ENCODE measurements at regions not wholly inside any gene's neighbourhood (a gene's known extent, or its start where the extent isn't known, plus 50 kb on each side); places are given as distances from the start of the nearest gene placed in this dataset.
"Not testable (repeated sequence)": the region's sequence is repeated elsewhere in the genome, so short reads cannot be mapped to it uniquely, and the experiment has no call there.

DNA sequence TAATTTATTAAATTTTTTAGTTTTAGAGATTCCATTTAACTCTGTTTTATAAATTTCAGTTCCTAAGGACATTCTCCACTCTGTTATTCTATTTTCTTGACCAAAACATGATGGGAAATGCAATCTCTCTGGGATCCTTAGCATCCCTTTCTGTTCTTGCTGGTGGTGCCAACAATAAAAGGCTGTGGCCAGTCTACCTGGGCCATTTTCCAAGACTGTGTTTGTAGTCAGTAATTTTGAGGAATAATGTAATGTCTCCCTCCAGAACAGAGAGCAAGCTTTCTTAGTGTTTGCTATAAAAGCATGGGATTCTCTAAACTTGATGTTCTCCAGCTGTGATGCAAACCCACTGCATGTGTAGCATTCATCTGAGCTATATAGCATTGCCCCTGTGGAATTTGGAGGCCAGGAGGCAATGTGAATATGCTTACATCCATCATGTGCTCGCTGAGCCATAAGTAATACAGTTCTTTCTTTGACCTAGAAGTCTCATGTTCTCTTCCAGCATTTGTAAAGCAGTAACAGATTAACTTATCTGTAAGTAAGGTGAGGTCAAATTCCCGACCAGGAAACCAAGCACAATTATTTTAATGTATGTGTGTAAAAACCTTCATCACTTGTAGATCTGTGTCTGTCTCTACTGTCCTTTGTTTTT is 211.5 kb upstream of the TAS2R1 start:
- no peak for DNase-seq

DNA sequence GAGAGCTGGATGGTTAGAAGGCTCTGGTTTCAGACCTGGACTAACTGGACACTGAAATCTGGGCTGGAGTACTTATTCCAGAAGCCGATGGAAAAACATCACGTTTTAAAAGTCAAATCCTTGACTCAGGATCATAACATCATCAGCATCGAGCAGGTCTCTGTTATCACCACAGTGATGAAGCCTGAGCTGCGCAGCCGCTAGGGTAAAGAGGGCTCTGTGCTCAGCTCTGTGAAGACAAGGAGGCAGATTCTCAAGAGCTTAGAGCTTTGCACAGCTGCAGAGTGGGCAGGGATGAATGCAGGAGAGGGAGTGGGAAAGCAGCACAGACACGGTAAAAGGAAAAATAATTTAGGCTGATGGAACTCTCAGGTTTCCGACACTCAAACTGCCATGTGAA is 208.8 kb upstream of the TAS2R1 start:
- DNase-seq = no peak

DNA sequence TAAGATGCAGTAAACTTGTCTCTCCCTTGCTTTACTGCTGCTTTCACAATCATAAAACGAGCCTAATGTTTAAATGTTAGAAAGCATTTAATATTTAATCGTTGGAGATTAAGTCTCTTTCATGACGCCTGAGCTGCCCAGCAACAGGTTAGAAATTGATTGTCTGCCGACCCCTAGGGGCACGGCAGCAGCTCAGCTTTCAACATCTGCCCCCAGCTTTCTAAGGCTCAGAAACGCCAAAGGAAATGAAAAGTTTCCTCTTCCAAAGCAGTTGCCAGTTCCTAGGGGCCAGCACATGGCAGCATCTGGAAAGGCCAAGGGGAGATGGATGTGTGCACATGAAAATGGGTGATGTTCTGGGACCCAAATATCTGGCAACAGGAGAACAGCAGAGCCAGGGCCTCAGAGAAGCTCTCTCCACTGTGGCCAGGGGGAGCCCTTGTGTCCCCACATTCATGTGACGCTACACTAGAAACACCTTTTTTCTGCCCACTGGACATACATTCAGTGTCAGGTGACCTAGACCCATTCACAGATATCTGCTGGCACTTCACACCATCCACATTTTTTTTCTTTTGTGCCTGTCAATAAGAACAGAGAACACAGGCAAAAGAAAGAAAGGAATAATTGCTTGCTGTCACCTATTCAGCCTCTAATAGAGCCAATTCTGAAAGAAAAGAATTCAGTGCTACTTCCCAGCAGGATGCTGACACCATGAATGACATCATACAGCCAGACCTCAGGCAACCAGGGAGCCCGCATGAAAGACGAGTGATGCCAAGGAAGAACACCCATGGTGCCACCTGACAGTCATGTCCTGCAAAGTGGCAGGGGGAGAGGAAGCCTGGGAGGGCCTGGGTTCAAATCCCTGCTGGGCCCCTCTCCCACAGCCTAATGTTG is 205.0 kb upstream of the TAS2R1 start:
- DNase-seq = no peak

DNA sequence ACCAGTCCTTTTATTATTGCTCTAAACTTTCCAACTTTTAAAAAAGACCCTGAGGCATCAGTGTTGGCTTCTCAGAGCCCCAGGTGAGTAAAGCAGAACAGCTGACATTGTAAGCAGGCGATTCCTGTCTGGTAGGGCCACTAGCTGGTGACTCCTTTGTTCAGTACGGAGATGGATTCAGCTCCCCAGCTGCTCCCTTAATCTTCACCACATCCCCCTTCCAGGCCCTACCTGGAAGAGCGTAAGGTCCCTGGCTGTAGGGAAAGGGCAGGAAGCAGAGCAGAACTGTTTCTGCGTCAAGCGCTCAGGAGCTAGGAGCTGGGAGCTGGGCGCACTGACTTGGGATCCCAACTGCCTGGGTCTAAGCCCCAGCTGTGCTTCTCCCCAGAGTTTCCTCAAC is 203.7 kb upstream of the TAS2R1 start:
- no peak for DNase-seq

DNA sequence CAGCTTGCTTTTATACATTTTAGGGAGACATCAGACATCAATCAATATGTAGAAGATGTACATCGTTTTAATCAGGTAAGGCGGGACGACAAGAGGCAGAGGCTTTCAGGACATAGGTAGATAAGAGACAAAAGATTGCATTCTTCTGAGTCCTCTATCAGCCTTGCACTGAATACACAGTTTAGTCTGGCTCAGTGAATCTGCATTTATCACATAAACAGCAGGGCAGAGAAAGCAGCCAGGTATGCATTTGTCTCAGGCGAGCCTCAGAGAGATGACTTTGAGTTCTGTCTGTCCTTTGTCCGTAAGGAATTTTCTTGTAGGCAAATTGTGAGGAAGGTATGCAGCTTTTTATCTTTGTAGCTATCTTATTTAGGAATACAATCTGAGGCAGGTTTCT is 202.8 kb upstream of the TAS2R1 start:
- DNase-seq = no peak

DNA sequence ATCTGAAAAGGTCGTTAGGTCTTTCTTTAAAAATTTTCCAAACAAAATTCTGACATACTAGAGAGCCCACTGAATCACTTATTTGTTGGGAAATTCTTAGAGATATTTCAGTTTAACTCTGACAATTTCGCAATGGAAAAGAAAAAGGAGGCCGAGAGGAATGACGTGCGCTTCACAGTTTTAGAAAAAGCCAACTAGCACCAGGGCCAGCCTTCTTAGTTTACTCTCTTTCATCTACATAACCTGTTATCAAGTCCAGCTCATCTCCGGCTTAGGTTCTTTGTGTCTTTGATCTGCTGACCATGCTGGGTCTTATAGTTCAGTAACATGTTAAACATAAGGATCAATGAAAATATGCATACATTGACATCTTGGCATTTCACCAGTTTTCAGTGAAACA is 201.7 kb upstream of the TAS2R1 start:
- DNase-seq = no peak

DNA sequence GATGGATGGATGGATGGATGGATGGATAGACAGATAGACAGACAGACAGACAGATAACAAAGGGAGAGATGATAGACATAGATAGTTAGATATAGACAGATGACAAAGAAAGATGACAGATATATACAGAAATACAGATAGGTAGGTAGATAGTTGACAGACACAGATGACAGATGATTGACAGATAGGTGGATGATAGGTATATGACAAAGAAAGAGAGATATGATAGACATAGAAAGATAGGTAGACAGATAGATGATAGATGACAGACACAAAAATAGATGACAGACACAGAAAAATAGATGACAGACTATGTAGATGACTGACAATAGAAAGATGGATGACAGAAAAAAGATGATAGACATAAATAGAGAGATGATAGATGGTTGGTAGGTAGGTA is 200.0 kb upstream of the TAS2R1 start:
- no peak for DNase-seq

DNA sequence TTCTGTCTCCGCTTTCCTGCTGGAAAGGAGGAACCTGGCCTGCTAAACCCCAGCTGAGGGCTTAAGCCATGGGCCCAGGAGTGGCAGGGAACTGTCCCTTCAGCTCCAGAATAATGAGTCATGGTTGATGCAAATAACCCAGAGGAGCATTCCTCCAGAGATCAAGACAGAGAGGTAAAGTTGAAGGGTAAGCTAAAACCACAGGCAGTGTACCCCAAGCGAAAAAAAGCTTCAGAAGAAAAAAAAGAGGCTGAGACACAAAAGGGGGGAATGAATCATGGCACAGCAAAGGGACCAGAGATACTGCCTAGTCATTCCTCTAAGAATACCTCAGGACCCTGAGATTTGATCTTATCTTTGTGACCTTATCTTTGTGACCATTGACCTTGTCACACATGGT is 199.5 kb upstream of the TAS2R1 start:
- no peak for DNase-seq

DNA sequence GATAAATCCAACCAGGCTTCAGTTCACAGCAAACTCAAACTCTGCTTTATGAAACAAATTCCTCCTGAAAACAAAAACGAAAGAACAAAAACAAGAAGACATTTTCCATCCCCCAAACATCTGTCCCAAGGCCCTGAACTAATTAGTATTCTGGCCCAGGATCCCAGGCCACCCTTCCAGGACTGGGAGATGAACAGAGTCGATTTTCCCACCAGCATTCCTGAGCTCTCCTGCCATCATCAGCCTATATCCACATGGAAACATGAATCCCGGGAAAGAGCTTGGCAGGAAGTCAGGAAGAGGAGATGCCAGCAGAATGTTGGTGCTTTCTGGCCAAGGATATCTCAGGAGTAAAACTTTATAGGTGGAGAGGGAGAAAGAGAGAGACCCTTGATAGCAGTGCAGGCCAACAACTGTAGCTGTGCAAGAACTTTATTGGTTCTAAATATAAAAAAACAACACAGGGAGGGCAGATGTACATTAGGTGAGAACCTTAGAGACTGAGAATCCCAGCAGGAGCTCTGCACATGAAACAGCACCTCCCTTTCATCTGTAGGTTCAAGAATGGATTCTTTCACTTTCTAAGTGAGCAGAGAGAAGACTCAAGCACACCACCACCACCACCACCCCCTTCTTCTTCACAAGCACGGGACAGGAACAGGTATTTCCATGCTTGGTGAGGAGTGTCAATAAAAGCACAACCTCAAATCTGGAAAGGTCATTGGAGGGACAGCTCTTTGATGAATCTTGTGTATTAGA is 190.7 kb upstream of the TAS2R1 start:
- no peak for DNase-seq

DNA sequence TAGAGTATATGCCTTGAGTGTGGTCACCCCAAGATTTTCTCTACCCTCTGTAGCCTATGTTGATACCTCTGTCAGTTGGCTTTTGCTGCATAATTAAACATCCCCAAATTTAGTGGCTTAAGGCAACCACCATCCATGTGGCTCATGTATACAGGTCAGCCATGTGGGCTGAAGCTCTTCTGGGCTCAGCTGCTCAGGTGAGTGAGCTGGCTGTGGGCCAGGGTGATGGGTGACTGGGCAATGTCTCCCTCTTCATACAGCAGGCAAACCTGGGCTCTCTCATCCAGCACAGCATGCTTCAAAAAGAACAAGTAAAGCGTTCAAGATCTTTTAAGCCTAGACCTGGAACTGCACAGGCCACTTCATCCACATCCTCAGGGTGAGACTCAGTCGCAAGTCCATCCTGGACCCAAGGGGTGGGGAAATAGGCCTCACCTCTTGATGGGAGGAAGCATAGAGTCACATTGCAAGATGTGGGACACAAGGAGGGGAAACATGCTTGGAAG is 188.2 kb upstream of the TAS2R1 start:
- DNase-seq = no peak

DNA sequence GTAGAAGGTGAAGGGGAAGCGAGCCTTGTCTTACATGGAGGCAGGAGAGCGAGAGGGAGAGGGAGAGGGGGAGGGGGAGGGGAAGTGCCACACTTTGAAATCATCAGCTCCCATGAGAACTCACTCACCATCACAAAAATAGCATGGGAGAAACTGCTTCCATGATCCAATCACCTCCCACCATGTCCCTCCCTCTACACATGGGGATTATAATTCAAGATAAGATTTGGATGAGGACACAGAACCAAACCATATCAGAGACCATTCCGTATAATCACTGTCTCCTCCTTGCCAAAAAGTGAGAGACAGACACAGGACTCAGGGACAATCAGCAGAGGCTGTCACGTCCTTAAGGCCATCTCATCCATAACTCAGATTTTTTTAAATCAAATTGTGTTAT is 187.7 kb upstream of the TAS2R1 start:
- no peak for DNase-seq

DNA sequence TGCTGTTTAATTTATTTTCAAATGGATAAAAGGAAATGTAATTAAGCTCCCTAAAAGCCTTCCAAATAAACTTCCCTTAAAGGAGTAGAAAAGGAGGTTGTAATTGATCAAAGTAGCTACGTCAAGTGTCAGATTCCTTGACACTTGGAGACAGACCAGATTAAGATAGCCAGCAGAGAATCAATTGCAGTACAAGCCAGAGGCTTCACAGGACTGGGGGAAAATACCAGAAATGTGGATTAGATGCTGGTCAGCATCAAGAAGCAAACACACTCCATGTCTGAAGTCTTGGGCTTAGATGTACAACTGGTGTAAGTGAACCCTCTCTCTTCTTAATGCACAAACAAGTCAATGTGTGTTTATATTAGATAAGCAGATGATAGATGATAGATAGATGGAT is 184.9 kb upstream of the TAS2R1 start:
- no peak for DNase-seq

DNA sequence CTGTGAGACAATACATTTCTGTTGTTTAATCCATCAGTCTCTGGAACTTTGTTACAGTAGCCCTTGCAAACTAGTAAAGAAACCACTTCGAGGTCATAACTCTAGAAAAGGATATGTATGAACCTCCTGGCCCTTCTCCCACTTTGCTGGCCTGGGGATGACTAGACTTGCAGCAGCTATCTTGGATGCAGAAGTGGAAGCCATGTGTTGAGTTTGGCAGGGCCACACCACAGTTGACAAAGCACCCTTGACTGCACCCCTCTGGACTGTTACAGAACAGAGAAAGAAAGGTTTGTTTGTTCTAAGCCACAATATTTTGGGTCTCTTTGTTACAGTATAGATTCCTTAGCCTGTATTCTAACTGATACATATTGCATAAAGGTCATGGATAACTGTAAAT is 183.2 kb upstream of the TAS2R1 start:
- no peak for DNase-seq

DNA sequence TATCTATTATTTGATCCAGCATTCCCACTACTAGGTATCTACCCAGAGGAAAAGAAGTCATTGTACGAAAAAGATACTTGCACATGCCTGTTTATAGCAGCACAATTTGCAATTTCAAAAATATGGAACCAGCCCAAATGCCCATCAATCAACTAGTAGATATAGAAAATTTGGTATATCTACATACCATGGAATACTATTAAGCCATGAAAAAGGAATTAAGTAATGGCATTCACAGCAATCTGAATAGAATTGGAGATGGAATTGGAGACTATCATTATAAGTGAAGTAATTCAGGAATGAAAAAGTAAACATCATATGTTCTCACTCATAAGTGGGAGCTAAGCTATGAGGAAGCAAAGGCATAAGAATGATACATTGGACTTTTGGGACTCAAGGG is 177.2 kb upstream of the TAS2R1 start:
- not testable (repeated sequence) for DNase-seq

DNA sequence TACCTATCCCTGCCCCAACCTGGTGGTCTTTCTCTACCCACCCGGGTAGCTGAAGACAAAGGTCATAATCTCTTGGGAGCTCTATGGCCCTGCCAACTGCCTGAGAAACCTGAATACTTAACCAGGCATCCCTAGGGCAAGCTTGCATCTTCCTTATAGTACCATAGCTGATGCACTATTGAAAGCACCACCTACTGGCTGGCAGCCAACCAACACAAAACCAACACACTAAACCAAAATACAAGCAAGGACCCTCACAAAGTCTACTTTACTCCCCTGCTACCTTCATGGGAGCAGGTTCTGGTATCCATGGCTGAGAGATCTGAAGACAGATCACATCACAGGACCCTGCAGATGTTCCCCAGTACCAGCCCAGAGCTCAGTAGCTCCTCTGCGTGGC is 171.8 kb upstream of the TAS2R1 start:
- no peak for DNase-seq

DNA sequence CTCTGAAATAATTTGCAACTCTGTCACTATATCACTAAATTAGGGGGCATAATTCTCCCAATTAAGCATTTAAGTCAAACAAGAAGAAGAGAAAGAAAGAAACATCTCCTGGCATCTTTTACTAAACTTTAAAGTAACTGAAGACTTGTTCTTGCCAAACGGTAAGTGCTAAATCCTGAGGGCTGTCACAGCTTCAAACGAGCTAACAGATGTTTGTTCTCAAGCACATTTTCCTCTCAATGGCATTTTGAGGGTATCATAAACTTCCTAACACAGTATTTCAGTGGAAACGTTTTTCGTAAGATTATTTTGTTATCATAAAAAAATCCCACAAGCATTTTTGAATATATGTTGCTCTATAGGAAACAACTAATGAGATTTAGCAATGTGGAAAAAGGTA is 169.5 kb upstream of the TAS2R1 start:
- DNase-seq = no peak

DNA sequence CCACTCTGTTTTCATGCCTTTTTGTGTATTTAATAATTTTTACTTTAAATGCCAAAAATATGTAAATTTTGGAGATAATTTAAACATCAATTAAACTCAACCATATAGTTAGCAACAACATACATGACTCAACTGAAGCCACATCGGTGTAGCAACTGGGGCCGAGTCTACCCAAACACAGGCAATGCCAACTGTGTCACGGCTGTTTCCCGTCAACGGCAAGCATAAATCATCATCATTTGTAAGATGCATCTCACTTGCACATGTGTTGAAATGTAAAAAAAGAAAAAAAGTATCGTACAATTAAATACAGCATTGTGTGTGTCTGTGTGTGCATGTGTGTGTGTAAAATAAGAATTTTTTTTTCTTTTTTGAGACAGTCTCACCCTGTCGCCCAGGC is 160.1 kb upstream of the TAS2R1 start:
- no peak for DNase-seq

DNA sequence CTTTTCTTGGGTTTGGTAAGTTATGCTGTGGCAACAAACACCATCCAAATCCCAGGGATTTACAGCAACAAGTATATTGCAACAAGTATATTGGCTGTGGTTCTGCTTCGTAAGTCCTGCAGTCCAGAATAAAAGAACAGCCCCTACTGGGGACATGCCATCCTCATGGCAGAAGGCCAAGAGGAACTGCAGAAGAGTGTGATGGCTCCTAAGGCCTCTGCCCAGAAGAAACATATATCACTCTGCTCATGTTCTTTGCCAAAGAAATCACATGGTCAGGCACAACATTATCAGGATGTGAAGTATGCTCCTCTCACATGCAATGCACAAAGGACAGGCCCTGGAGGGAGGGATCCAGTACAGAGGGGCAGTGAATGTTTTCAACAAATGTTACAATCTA is 159.6 kb upstream of the TAS2R1 start:
- DNase-seq = no peak

DNA sequence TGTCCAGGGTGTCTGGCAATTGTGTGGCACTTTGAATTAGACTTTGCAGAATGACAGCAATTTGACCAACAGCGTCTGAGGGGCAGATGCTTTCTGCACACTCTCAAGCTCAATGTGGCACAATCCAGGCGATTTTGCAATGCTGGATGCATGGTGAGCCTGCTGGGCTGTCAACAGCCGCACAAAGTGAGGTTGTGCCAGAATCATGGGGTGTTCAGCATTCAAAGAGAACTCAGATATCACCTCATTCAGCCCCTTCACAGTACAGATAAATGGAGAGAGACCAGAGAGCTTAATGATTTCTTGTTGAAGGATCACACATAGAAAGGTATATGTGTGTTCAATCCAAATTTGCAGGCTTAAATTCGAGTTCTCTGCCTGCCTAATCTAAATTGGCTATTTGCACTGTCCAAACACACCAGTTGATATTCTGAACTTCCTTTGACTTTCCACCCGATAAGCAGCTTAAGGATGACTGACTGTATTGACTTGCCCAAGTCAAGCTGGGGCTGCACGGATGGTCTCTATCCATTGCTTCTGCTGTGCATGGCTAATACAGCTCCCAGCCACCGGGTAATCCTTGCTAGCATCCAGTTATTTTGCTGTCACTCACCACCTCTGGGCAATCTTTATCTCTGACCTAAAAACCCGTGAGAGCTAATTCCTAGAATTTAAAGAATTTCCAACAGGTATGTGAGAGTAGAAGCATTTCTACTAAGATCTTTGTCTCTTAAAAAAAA is 157.9 kb upstream of the TAS2R1 start:
- no peak for DNase-seq

DNA sequence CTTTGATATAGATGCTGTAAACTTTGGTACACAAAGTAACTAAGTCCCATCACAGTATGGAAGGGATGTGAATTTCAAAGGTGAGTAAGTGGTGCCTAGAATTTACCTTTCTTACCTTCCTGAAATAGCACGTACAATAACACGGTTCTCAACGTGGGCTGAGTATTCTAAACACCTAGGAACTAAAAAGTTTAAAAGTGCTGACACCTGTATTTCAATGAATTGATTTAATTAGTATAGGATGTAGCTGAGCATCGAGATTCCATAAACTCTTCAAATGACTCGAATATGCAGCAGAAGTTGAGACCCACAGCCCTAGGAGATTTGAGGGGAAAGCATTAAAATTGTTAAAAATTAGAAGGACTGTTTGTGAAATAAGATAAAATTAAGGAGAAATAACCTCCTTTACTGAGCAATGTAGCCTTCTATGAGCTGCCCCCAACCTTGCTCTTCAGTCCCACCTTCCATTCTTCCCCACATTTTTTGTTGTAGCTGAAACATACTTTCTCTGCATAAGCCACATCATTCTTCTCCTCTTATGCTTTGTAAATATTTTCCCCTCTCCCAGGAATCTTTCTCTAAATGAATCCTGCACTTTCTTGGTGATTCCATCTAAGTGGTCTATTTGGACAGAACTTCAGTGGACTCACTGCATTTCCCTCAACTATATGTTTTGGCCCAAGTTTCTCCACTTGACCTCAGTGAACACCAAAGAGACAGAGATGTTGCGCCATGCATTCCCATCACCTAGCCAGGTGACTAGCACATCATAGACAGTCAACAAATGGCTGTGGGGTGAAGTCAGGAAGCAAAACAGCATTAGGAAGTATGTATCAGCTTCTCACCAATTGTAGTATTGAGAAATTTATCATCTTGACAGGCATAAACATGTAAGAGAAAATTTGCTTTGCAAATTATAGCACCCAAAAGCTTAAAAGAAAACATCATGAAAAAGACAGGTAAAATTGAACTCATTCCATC is 156.5 kb upstream of the TAS2R1 start:
- no peak for DNase-seq

DNA sequence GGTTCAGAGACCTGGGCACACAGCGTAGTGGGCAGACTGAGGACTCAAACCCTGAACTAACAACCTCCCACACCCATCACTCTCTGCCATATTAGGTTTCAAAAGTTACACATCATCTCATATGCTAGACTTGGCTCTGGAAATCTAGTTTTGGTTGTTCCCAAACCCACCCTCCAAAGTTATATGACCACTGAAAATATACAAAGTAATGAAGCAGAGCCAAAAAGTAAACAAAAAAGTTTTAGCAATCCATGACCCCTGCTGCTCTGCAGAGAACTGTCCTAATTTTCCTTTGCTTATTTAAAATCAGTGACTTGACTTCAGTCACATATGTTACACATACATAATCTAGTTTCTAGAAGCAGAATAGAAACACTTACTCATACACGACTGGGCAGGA is 155.6 kb upstream of the TAS2R1 start:
- DNase-seq = no peak

DNA sequence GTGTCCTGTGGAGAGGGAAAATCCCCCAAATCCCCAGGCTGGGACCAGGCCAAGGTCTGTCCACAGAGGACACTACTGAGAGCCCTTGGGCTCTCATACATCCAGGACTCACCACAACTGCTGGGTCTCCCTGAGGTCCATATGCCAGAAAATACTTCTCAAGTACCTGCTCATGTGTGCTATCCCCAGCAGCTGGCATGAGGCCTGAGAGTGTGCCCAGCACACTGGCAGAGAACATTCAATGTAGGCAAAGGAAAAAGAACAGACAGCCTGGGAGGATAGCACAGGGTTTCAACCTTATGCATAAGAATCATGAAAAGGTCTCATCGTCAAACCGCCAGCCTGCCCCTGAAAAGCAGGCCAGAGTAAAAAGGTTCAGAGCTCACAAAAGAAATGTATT is 154.1 kb upstream of the TAS2R1 start:
- DNase-seq = no peak
